Ovary (tissue), 3 donors: ENCODE measurements at regions not wholly inside any gene's neighbourhood (a gene's known extent, or its start where the extent isn't known, plus 50 kb on each side); places are given as distances from the start of the nearest gene placed in this dataset.

Source experiments
- CTCF ChIP-seq, 3 donors: fragments of 450-650 bp in 2 of 3; fragments of 200-600 bp in 1 of 3; IDR thresholded peaks; one replicate each; pipeline versions ENCODE4 v1.5.1 to v1.8.0; 2016 to 2022; ENCODE audit warnings: antibody characterized with exemption in 3 of 3, mild to moderate bottlenecking in 1 of 3
- EP300 ChIP-seq: sonication (generic); formaldehyde crosslinking; IDR thresholded peaks from one replicate; pipeline ENCODE4 v1.6.1; 2017; ENCODE audit warnings: antibody characterized with exemption
- donor health status: DM: no; HTN: no; CAD: no.

GRCh38 chr11:23181022-23181807, 320.9 kb upstream of the CCDC179 start:
- TF ChIP-seq CTCF (IDR thresholded peaks at IDR 0.05) (no peak), EP300 (no peak)
